Skeletal muscle cell (primary cell): ENCODE measurements at regions not wholly inside any gene's neighbourhood (a gene's known extent, or its start where the extent isn't known, plus 50 kb on each side); places are given as distances from the start of the nearest gene placed in this dataset.
"Not testable (repeated sequence)": the region's sequence is repeated elsewhere in the genome, so short reads cannot be mapped to it uniquely, and the experiment has no call there.

Source experiments
- DNase-seq: peaks from one replicate; pipeline ENCODE4 v3.0.0-alpha.2; 2010; ENCODE audit warnings: low read depth
- H3K4me3 ChIP-seq: 2 replicates; pipeline ENCODE4 v1.5.1; 2011; ENCODE audit warnings: low read depth, mild to moderate bottlenecking, control low read depth, low read length, moderate library complexity

DNA sequence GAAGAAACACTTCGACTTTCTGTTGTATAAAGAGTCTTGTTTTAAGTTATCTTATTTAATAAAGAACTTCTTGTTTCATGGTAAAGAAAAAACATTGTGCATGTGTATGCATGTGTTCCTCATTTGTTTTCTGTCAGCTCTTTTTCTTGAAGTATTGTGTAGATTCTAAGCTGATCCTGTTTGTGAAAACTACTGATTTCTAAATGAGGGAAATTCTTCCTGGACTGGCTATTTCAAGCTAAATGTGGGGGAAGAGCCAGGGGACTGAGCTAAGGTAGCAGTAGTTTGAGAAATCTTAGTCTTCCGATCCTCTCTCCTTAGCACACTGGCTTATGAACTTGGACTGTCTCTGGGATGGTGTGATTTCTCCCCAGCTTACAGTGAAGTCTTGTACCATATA is 56.4 kb upstream of the RBMS1 start:
- DNase-seq: no peak
- no peak overlapping the region for H3K4me3 ChIP-seq

DNA sequence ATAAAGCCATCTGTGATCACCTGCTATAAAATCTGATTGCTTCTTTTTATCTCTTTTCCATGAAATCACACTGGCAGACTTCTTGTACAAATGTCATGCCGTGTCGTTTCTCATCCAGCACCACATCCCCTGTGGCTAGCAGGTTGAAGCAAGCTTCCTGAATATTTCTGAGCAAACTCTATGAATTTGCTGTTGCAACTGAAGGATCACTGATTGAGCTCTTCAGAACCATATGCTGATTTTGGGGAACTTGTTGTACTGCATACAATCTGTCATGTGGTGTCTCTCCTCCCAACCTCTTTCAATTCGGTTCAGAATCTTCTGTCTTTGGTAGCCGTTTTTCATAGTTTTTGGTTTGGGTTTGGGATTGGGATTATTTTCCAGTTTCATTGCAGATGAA is 57.7 kb upstream of the RBMS1 start:
- DNase-seq: no peak
- H3K4me3 ChIP-seq: no peak overlapping the region

DNA sequence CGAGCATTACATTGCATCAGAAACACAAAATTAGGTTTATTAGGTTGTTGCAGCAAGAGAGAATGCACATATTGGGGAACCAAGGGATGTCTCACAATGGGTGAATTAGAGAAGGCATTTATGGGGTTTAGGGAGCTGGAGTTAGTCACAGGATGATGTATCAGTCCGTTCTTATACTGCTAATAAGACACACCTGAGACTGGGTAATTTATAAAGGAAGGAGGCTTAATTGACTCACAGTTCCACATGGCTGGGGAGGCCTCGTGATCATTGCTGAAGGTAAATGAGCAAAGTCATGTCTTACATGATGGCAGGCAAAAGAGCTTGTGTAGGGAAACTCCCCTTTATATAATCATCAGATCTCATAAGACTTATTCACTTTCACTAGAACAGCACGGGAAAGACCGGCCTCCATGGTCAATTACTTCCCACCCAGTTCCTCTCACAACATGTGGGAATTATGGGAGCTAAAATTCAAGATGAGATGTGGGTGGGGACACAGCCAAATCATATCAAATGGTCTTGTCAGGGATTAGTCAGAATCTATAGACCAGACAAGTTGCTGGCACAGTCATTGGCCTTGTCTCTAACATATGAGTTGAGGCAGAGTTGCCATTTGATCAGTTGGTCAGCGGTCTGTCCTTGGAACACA is 61.9 kb upstream of the RBMS1 start:
- H3K4me3 ChIP-seq: no peak overlapping the region
- no peak for DNase-seq

DNA sequence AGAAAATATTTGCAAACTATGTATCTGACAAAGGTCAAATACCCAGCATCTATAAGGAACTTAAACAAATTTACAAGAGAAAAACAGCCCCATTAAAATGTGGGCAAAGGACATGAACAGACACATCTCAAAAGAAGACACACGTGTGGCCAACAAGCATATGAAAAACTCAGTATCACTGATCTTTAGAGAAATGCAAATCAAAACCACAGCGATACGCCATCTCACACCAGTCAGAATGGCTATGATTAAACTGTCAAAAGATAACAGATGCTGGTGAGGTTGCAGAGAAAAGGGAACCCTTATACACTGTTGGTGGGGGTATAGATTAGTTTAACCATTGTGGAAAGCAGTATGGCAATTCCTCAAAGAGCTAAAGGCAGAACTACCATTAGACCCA is 64.3 kb upstream of the RBMS1 start:
- no peak for DNase-seq
- H3K4me3 ChIP-seq: no peak overlapping the region

DNA sequence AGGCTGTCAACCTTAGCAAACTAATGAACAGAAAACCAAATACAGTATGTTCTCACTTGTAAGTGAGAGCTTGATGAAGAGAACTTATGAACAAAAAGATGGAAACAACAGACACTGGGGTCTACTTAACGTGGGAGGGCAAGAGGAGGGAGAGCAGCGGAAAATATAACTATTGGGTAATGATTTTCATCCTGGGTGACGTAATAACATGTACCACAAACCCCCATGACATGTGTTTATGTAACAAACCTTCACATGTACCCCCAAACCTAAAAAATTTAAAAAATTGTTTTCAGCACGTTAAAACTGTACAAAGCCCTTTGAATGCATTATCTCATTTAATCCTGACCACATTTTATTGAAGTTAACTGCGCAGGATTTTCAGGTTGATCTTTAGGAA is 64.9 kb upstream of the RBMS1 start:
- no peak overlapping the region for H3K4me3 ChIP-seq

DNA sequence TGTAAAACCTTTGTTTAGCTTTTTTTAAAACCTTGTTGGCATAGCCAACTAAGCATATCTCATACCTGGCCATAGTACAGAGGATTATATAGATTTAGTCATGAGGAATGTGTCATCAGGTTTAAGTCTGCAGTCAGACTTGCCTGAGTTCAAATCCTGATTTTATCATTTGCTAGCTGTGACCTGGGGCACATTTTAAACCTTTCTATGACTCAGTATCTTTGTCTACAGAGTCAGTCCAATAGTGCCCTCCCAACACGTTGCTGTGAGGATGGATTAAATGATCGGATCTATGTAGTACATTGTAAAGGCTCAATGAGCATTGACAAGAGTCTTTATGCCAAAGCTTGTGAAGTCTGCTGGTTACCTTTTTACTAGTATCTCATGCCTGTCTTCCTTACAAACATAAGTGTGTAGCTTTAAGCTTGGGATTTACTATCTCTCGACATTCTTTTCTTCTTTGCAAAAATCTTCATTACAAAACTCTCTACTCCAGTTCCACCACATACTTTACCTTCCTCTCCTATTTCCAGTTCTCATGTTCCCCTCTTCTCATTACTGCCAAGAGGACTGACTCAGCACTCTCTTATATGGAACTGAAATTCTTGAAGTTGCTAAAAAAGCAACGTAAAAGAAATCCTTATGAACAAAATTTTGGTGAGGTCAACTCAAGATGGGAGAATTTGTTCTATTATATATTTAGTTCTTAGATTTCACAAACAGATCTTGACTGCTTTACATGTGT is 68.1 kb upstream of the RBMS1 start:
- H3K4me3 ChIP-seq: no peak overlapping the region
- DNase-seq: peak; percentile 67

More for the DNA sequence above, 64.9 kb upstream of the RBMS1 start:
- DNase-seq: no peak

DNA sequence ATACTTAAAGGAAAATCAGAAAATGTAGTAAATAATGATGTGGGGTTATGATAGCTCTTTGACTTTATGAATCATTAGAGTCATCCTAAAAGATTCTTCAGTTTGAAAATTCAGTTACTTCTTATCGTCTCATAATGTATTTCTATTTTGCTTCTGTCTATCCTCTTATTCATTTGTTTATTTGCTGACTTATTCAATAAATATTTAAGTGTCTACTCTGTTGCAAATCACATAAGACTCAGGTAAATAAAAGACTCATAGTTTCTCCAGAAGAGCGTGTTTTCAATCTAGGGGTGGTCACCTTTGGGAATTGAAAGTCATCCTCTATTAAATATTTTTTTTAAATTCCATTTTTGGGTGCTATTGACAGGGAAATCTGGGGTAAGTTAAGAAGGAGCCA is 69.1 kb upstream of the RBMS1 start:
- no peak for DNase-seq

DNA sequence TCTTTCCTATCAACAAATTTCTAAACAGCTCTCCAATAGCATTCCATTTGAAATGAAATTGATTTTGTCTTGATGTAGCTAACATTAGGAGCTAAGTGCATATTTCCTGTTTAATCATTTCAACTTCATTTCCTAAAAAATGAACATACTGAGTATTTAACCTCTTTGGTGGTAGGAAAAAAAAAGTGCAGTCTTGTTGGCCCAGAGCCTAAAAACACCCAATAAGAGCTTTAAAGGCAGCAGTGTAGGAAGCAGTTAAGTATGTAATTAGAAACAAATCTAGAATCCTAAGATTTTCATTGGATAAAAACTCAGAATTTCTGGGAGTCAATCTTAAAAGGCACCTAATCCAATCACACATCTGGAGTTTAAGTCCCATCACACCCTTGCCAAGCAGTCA is 71.0 kb upstream of the RBMS1 start:
- H3K4me3 ChIP-seq: no peak overlapping the region
- DNase-seq: no peak

More for the DNA sequence above, 69.1 kb upstream of the RBMS1 start:
- no peak overlapping the region for H3K4me3 ChIP-seq

DNA sequence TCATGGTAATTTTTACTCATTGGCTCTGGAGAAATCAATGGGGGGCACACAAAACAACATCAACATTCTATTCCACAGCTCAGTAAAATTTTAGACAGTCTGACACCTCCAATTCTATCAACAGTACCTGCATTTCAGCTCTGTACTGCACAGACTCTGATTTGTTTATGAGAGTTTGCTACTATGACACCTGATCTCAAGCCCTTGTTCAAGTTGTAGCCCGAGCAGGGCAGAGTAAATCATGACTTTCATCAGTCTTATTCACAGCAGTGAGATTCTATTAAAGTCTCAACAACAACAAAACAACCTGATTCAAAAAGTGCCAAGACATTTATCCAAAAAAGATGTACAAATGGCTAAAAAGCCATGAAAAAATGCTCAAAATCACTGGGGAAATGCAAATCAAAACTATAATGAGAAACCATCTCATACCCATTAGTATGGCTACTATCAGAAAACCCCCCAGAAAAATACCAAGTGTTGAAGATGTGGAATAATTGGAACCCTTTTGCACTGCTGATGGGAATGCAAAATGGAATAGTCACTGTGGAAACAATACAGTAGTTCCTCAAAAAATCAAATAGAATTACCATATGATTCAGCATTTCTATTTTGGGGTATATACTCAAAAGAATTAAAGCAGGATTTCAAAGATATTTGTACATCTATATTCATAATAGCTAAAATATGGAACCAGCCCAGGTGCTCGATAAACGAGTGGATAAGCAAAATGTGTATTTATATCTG is 71.7 kb upstream of the RBMS1 start:
- DNase-seq: no peak
- H3K4me3 ChIP-seq: no peak overlapping the region

DNA sequence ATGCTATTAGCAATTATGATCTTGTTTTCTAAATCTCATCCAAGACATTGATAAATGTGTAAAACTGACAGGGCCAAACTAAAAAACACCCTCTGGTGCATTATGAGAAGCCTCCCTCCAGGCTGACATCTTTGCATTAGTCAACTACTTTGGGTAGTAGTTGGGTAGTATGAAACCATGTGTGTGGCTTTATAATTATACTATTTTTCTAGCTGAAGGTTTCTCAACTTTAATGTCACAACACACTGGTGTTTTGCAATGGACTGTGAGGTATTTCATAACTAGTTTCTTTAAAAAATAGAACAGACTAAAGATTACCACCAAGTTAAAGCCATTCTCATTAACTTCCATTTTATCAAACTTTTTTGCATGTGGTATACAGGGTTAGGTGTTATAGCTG is 73.1 kb upstream of the RBMS1 start:
- peak; percentile 38 for DNase-seq
- H3K4me3 ChIP-seq: no peak overlapping the region

DNA sequence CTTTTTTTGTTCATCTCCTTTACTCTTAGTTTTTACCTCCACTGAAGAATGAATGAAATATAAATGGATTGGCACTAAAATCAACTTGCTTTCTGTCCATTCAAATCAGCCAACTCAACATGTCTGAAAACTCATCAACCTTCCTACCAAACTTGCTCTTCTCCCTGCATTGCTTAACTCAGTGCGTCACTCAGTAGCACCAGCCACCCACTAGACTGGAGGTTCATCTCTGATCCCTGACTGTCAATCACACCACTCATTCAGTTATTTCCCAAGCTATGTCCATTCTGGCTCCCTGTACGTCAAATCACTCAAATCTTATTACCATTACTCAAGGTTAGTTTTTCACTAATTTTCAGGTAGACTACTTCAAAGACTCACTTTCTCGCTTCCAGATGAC is 75.2 kb upstream of the RBMS1 start:
- no peak overlapping the region for H3K4me3 ChIP-seq
- DNase-seq: no peak

DNA sequence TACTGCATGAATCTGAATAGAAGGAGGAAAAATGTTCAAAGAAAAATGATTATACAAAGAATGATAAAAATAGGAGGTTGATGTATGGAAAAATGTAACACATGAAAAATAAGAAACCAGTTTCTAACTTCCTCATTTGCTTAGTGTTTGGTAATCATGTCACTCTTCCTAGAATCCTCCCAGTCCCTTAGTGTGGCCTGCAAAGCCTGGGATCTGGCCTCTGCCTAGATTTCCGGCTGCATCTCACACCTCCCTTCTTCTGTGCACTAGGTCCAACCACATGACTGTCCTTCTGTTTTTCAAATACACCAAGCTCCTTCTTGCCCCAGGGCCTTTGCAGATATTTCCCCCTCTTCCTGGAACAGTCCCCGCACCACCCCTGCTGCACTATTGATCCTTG is 76.8 kb upstream of the RBMS1 start:
- H3K4me3 ChIP-seq: no peak overlapping the region
- DNase-seq: no peak

DNA sequence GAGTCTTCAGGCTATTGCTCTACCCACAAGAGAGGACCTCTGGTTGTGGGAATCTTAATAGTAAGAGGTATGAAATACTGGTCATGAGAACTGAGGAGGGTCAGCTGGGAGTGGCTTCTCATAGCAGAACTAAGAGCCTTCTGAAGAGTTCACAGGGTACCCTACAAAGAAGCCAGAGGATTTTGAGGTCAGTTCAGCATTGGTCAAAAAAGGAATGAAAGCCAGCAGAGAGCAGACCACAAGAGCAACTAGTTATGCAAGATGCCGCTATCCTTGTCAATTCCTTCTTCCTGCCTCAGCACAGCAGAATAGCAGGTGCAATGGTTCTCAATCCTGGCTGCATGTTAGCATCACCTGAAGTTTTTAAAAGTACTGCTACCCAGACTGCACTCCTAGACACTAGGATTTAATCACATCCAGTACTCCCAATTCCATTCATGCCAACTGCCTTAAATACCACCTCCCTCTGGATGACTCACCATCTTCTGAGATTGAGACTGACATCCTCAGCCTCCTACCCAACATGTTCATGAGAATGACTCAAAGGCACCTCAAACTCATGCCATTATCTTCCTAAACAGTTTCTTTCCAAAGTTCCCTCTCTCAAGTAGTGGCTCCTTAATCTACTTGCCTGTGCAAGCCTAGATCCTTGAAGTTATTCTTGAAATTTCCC is 81.0 kb upstream of the RBMS1 start:
- DNase-seq: peak; percentile 63
- H3K4me3 ChIP-seq: no peak overlapping the region

DNA sequence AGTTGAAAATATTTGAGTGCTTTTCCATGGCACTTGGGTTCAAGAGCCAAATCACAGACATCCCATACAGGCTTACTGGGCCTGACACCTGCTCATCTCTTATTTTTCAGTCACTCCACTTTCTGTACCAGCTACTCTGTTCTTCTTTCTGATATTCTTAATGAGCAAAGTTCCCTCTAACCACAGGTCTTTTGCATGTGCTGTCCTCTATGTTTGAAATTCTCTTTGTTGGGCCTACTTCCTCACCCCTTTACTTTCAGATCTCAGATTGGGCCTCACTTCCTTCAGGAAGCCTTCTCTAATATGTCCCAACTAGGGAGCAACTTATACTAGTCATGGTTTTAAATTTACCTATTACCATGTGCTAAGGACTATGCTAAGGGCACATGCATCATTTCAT is 81.8 kb upstream of the RBMS1 start:
- H3K4me3 ChIP-seq: no peak overlapping the region
- DNase-seq: no peak

DNA sequence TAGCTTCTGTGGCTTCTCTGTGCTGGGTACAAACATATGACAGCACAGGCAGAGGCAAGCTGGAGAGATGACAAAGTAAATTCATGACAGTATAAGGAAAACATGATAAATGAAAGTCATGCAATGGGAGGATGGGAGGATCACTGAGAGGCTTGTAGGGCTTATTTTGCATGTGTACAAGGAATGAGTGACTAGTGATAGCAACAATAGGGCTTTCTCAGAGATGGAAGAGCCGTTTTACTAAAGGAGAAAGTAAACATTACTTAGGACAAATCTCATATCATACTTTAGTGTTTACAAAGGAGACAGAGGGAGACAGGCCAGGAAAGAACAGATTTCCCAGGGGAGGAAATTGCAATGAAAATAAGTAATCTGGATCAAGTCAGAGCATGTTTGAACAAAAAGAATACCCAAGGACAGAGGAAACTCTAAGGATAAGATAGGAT is 82.5 kb upstream of the RBMS1 start:
- H3K4me3 ChIP-seq: no peak overlapping the region
- peak; percentile 64 for DNase-seq

DNA sequence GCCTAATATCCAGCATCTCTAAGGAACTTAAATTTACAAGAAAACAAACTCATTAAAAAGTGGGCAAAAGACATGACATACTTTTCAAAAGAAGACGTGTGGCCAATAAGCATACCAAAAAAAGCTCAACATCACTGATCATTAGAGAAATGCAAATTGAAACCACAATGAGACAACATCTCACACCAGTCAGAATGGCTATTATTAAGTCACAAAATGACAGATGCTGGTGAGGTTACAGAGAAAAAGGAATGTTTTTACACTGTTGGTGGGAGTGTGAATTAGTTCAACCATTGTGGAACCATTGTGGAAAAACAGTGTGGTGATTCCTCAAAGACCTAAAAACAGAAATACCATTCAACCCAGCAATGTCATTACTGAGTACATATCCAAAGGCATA is 83.5 kb upstream of the RBMS1 start:
- not testable (repeated sequence) for DNase-seq, H3K4me3 ChIP-seq

DNA sequence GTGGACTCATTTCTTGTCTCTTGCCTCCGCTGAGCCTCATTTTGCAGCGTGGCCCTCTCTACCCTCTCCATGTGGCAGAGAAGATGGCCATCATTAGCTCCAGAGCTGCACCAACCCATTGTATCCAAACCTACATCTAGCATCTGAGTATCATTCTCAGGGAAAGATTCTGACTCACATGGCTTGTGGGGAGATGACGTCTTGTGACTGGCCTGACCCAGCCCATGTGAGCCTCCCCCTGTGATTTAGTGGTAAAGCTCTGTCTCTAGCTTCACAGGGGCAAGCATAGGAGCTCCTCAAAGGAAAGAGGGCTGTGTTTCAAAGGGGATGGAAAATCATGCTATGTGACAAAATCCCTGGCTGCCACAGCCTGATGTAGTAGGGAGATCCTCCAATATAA is 87.4 kb upstream of the RBMS1 start:
- DNase-seq: no peak
- H3K4me3 ChIP-seq: no peak overlapping the region

DNA sequence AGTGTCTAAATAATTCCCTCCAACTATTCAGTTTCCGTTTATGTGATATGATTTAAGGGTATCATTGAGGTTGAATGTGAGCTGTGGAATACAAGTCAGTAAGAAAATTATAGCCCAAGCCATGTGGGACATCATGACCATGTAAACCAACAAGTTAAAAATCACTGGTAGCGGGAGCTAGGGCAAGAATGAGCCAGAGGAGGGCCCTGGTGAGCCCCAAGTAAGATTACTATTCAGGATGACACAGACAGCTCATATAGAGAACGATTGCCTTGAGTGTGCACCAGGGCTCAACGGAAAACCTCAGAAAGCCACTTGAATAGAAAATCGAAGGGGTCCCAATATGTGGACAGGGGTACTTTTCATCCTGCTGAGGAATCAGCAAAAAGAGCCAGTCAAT is 87.8 kb upstream of the RBMS1 start:
- no peak for DNase-seq
- H3K4me3 ChIP-seq: no peak overlapping the region

DNA sequence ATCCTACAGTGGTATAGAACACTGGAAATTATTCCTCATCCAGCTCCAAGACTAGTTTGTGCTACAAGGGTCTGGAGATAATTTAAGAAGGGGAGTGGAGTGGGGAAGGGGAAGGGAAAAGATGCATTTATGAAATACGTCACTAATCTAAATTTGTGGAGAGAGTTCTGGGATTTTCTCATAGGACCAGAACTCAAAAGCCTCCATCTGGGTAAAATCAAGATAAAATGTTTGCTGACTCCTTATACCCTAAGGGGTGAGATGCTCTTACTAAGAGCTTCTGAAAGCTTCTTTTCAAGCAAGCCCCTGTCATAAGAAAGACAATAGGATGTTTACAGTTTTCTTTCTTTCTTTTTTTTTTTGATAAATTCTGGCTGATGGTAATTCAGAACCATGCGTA is 88.5 kb upstream of the RBMS1 start:
- no peak overlapping the region for H3K4me3 ChIP-seq

DNA sequence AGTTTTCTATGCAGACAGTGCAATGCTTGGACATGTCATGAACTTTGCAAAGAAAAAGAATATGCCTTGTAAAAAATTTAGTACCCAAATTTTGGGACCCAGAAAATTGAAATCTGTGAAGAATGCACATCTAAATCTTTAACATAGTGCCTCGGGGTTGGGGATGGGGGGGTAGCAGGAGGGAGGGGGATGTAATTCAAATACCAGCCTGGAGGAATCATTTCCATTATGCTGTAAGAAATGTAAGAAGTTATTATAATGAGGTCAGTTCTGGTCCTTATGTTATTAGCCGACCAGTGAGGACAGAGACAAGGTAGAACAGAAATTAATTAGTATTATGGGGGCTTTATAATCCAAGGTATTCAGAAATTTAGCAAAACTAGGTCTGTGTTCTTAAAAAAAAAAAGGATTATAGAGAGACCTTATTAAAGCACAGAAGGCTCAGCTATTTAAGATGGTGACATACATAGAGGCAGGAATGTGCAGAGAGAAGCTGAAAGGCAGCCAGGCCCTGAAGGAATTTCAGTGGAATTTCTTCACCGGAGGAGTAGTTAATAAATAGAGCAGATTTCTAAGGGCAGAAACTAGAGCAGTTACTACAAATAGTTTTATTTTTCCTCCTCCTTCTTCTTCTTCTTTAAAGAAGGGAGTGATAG is 89.0 kb upstream of the RBMS1 start:
- DNase-seq: peak; percentile 40
- H3K4me3 ChIP-seq: no peak overlapping the region

More for the DNA sequence above, 88.5 kb upstream of the RBMS1 start:
- DNase-seq: no peak
